ENCODE measurements at regions not wholly inside any gene's neighbourhood (a gene's known extent, or its start where the extent isn't known, plus 50 kb on each side); places are given as distances from the start of the nearest gene placed in this dataset.

DNA sequence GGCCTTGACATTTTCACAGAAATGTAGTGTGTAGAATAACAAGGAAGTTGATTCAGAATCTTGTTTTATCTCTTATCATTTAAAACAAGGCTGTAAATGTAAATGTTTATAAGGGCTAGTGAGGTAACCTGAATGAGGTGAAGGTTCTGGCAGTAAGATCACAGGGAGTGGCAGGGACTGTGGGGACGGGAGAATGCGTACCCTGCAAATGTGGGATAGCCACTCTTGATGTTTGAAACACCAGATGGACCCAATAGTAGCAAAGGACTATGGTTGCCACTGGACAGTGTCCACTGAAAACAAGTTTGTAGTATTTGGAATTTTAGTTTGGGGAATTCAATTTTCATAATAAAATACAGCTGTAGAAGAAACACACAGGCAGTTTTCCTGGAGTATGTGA lies 155.3 kb downstream of the FHIP1A start:
- no peaks in the 10 kb centered on the region for H3K36me3 Mint-ChIP-seq (ENCODE audit: low read depth)
- no peak overlapping the region for H3K27ac Mint-ChIP-seq (ENCODE audit: unreplicated experiment)
- no peak for DNase-seq (ENCODE audit: low read depth, low spot score)
- H3K4me3 Mint-ChIP-seq, result no peak overlapping the region
- no peaks in the 10 kb centered on the region for H3K4me1 Mint-ChIP-seq
- TF ChIP-seq, protein P1, sequence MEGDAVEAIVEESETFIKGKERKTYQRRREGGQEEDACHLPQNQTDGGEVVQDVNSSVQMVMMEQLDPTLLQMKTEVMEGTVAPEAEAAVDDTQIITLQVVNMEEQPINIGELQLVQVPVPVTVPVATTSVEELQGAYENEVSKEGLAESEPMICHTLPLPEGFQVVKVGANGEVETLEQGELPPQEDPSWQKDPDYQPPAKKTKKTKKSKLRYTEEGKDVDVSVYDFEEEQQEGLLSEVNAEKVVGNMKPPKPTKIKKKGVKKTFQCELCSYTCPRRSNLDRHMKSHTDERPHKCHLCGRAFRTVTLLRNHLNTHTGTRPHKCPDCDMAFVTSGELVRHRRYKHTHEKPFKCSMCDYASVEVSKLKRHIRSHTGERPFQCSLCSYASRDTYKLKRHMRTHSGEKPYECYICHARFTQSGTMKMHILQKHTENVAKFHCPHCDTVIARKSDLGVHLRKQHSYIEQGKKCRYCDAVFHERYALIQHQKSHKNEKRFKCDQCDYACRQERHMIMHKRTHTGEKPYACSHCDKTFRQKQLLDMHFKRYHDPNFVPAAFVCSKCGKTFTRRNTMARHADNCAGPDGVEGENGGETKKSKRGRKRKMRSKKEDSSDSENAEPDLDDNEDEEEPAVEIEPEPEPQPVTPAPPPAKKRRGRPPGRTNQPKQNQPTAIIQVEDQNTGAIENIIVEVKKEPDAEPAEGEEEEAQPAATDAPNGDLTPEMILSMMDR (conservative IDR thresholded peaks at IDR 0.05), result no peak
- H3K9me3 Mint-ChIP-seq, result no peaks in the 10 kb centered on the region
- H3K27me3 Mint-ChIP-seq (ENCODE audit: low read depth), result peaks cover 3% of the 10 kb centered on the region

DNA sequence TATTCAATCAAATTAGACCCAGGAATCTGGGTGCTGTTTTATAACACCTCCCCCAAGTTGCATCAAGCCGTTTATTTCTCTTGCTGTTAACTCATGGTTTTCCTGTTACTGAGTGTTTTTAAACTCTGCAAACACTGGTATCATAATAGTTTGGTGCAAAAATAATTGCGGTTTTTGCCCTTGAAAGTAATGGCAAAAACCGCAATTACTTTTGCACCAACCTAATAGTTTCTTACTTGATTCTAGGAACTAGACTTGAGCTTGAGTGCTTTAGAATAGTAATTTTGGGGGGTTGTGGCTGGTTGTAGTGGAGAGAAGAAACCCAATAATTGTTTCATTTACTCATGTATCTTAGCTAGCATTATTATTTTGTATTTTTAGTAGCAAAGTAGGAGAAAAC lies 156.6 kb downstream of the FHIP1A start:
- H3K4me3 Mint-ChIP-seq, result no peak overlapping the region
- DNase-seq (ENCODE audit: low read depth, low spot score), result no peak
- no peaks in the 10 kb centered on the region for H3K4me1 Mint-ChIP-seq
- no peaks in the 10 kb centered on the region for H3K27me3 Mint-ChIP-seq (ENCODE audit: low read depth)
- no peaks in the 10 kb centered on the region for H3K9me3 Mint-ChIP-seq
- no peaks in the 10 kb centered on the region for H3K36me3 Mint-ChIP-seq (ENCODE audit: low read depth)
- no peak overlapping the region for H3K27ac Mint-ChIP-seq (ENCODE audit: unreplicated experiment)
- TF ChIP-seq, protein P1 (conservative IDR thresholded peaks at IDR 0.05), result no peak

DNA sequence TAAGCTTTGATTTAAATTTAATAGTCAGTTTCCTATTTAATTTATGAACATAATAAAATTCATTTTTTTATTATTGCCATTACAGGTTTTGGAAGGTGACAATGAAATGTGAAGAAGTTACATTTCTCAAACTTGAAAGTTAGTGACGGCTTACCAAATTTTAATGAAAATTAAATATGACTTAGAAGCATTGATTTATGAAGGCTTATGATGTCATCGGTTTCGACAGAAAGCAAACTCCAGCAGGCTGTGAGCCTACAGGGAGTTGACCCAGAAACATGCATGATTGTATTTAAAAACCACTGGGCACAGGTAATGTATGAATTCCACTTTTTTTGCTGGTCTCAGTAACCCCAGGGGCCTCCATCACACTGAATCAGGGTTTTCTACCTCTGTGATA lies 157.1 kb downstream of the FHIP1A start:
- no peak for DNase-seq (ENCODE audit: low read depth, low spot score)
- H3K27ac Mint-ChIP-seq (ENCODE audit: unreplicated experiment), result no peak overlapping the region
- no peaks in the 10 kb centered on the region for H3K27me3 Mint-ChIP-seq (ENCODE audit: low read depth)
- TF ChIP-seq, protein P1 (conservative IDR thresholded peaks at IDR 0.05), result no peak
- no peak overlapping the region for H3K4me3 Mint-ChIP-seq
- no peaks in the 10 kb centered on the region for H3K4me1 Mint-ChIP-seq
- no peaks in the 10 kb centered on the region for H3K9me3 Mint-ChIP-seq
- no peaks in the 10 kb centered on the region for H3K36me3 Mint-ChIP-seq (ENCODE audit: low read depth)

DNA sequence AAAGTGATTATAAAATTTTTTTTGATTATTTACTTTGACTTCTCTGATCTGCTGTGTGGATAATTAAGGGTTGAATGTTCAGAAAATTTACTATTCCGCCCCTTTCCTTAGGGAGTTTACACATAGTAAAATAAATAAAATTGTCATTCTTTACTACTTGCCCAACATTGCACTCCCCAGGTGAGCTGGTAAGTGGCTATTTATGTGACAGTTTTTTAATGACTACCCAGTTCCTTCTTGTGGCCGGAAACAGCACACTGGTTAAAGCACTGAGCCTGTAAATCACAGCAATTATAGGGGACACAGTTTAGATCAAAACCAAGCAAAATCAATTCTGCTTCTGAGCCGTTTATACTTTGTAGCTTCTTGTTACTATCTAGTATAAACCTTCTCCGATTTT lies 158.1 kb downstream of the FHIP1A start:
- no peaks in the 10 kb centered on the region for H3K9me3 Mint-ChIP-seq
- TF ChIP-seq, protein P1 (conservative IDR thresholded peaks at IDR 0.05), result no peak
- H3K27me3 Mint-ChIP-seq (ENCODE audit: low read depth), result no peaks in the 10 kb centered on the region
- DNase-seq (ENCODE audit: low read depth, low spot score), result no peak
- no peaks in the 10 kb centered on the region for H3K4me1 Mint-ChIP-seq
- no peak overlapping the region for H3K27ac Mint-ChIP-seq (ENCODE audit: unreplicated experiment)
- H3K36me3 Mint-ChIP-seq (ENCODE audit: low read depth), result no peaks in the 10 kb centered on the region
- H3K4me3 Mint-ChIP-seq, result no peak overlapping the region

DNA sequence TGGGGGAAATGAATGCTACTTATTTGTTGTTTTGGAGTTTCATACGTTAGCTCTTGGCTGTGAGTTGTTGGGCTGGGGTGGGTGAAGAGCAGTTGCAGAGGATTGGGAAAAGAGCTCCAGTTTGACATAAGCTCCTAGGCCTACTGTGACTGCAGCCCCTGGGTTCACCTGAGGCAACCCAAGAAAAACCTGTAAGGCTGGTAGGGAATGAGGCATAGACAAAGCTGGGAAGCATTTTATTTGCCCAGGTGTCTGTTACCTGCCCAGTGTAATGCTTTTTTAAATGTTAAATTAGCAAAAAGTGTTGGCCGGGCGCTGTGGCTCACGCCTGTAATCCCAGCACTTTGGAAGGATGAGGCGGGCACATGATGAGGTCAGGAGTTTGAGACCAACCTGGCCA lies 160.0 kb downstream of the FHIP1A start:
- H3K4me3 Mint-ChIP-seq, result no peak overlapping the region
- no peaks in the 10 kb centered on the region for H3K27me3 Mint-ChIP-seq (ENCODE audit: low read depth)
- H3K36me3 Mint-ChIP-seq (ENCODE audit: low read depth), result no peaks in the 10 kb centered on the region
- H3K4me1 Mint-ChIP-seq, result no peaks in the 10 kb centered on the region
- TF ChIP-seq, protein P1 (conservative IDR thresholded peaks at IDR 0.05), result no peak
- no peak overlapping the region for H3K27ac Mint-ChIP-seq (ENCODE audit: unreplicated experiment)
- no peaks in the 10 kb centered on the region for H3K9me3 Mint-ChIP-seq
- no peak for DNase-seq (ENCODE audit: low read depth, low spot score)

DNA sequence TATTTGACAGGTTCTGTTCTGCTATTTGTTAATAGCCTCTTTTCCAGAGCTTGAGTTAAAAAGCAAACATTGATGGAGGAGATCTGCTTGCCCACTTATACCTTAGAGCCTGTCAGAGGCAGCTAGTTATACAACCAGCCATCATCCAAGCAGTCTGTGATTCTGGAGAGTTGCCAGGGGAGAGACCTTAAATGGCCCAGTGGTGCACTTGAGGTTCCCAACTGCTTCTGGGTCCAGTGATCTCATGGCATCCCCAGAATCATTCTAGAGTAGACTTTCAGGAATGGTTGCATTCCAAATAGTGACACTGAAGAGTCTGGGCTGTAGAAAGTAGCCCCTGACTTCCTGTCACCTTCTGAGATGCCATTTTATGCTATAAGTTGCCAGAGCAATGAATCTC lies 160.7 kb downstream of the FHIP1A start:
- TF ChIP-seq, protein P1 (conservative IDR thresholded peaks at IDR 0.05), result no peak
- no peaks in the 10 kb centered on the region for H3K4me1 Mint-ChIP-seq
- no peak overlapping the region for H3K4me3 Mint-ChIP-seq
- H3K27me3 Mint-ChIP-seq (ENCODE audit: low read depth), result no peaks in the 10 kb centered on the region
- no peaks in the 10 kb centered on the region for H3K9me3 Mint-ChIP-seq
- DNase-seq (ENCODE audit: low read depth, low spot score), result no peak
- H3K27ac Mint-ChIP-seq (ENCODE audit: unreplicated experiment), result no peak overlapping the region
- H3K36me3 Mint-ChIP-seq (ENCODE audit: low read depth), result no peaks in the 10 kb centered on the region

Measured in neural crest cell (in vitro differentiated cells).